ENCODE measurements at regions not wholly inside any gene's neighbourhood (a gene's known extent, or its start where the extent isn't known, plus 50 kb on each side); places are given as distances from the start of the nearest gene placed in this dataset.

DNA sequence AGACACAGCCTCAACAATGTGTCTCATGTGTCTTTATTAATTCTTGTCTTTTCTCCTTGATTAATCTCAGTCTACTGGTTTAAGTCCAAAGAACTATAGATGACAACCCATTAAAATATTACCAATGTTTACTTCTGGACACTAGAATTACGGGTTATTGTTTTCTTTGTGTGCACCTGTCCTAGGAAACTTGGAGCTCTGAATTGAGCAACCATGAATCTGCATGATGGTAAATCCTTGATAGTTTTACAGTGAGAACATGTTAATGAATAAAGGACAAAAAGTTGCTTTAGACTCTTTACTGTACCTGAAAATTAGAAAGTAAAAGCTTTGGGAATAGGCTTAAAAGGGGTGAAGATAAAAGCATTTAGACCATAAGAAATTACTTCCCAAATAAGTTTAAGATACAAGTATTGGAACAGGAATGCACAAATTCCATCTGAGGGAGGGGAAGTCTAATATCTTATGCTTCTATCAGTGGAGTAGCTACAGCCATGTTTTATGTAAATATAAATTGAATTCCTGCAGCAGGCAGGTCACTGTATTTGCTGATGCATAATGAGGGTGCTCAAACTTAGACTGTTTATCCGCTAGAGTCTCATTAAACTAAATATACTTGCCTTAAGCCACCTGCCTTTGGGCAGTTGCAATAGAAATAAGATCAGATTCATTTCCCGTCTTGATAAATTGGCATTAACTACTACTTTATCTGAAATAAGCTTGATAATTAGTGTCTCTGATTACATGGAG, 603.7 kb upstream of the GCFC2 start:
- DNase-seq = no peak
- H3K9me3 ChIP-seq (ENCODE audit: control insufficient read depth, low read length) = peaks cover 25% of the 10 kb centered on the region
- Mint-ChIP-seq H3K27me3 (ENCODE audit: insufficient read depth) (no peaks in the 10 kb centered on the region), H3K4me3 (no peak overlapping the region), H3K4me1 (peaks cover 24% of the 10 kb centered on the region), H3K36me3 (ENCODE audit: low read depth) (no peaks in the 10 kb centered on the region), H3K27ac (no peak overlapping the region), H3K9me3 (peaks cover 11% of the 10 kb centered on the region)
- WGBS, 2 experiments (ENCODE audit: insufficient coverage in 1 of 2, insufficient read length in 1 of 2) = 48 to 100% methylated on average over 1 to 2 of the region's 3 CpGs
- H3K9ac ChIP-seq (ENCODE audit: extremely low read depth, low read length, poor library complexity, severe bottlenecking) = no peak overlapping the region
- no peaks in the 10 kb centered on the region for H3K36me3 ChIP-seq (ENCODE audit: control insufficient read depth, insufficient read depth, low read length)
- no peaks in the 10 kb centered on the region for H3K27me3 ChIP-seq (ENCODE audit: control insufficient read depth, insufficient read depth, low read length, poor library complexity, severe bottlenecking)
- H3K27ac ChIP-seq (ENCODE audit: low read depth, low read length) = no peak overlapping the region
- no peak overlapping the region for H3K4me3 ChIP-seq (ENCODE audit: low read length)
- TF ChIP-seq, protein P1, sequence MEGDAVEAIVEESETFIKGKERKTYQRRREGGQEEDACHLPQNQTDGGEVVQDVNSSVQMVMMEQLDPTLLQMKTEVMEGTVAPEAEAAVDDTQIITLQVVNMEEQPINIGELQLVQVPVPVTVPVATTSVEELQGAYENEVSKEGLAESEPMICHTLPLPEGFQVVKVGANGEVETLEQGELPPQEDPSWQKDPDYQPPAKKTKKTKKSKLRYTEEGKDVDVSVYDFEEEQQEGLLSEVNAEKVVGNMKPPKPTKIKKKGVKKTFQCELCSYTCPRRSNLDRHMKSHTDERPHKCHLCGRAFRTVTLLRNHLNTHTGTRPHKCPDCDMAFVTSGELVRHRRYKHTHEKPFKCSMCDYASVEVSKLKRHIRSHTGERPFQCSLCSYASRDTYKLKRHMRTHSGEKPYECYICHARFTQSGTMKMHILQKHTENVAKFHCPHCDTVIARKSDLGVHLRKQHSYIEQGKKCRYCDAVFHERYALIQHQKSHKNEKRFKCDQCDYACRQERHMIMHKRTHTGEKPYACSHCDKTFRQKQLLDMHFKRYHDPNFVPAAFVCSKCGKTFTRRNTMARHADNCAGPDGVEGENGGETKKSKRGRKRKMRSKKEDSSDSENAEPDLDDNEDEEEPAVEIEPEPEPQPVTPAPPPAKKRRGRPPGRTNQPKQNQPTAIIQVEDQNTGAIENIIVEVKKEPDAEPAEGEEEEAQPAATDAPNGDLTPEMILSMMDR (conservative IDR thresholded peaks at IDR 0.05) = no peak
- H3K4me1 ChIP-seq (ENCODE audit: control insufficient read depth, insufficient read depth, low read length) = no peaks in the 10 kb centered on the region

DNA sequence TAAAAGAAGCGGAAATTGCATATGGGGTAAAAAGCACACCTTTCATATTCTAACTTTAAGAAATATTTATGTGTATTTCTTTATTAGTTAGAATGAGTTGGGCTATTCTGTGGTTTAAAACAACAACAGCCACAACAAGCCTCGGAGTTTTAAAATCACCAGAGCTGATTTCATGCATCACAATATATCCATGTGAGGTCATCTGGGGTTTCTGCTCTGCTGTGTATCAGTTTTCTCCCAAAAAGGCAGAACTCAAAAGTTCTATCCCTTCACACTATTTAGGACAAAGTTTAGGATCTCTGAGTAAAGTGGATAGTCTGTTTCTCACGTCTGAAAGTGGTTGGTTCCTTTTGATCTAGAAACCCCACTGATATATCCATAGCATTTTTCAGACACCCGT, 601.5 kb upstream of the GCFC2 start:
- no peaks in the 10 kb centered on the region for H3K36me3 ChIP-seq (ENCODE audit: control insufficient read depth, insufficient read depth, low read length)
- 59 to 86% methylated on average over 2 to 3 of the region's 4 CpGs for WGBS, 2 experiments (ENCODE audit: insufficient coverage in 1 of 2, insufficient read length in 1 of 2)
- H3K4me3 Mint-ChIP-seq = no peak overlapping the region
- no peak for DNase-seq
- peaks cover 25% of the 10 kb centered on the region for H3K9me3 ChIP-seq (ENCODE audit: control insufficient read depth, low read length)
- H3K27me3 Mint-ChIP-seq (ENCODE audit: insufficient read depth) = no peaks in the 10 kb centered on the region
- no peak overlapping the region for H3K4me3 ChIP-seq (ENCODE audit: low read length)
- TF ChIP-seq, protein P1 (conservative IDR thresholded peaks at IDR 0.05) = no peak
- H3K36me3 Mint-ChIP-seq (ENCODE audit: low read depth) = no peaks in the 10 kb centered on the region
- H3K4me1 Mint-ChIP-seq = peaks cover 28% of the 10 kb centered on the region
- no peaks in the 10 kb centered on the region for H3K27me3 ChIP-seq (ENCODE audit: control insufficient read depth, insufficient read depth, low read length, poor library complexity, severe bottlenecking)
- H3K9me3 Mint-ChIP-seq = peaks cover 11% of the 10 kb centered on the region
- H3K4me1 ChIP-seq (ENCODE audit: control insufficient read depth, insufficient read depth, low read length) = no peaks in the 10 kb centered on the region
- no peak overlapping the region for H3K27ac Mint-ChIP-seq
- no peak overlapping the region for H3K9ac ChIP-seq (ENCODE audit: extremely low read depth, low read length, poor library complexity, severe bottlenecking)
- H3K27ac ChIP-seq (ENCODE audit: low read depth, low read length) = no peak overlapping the region

DNA sequence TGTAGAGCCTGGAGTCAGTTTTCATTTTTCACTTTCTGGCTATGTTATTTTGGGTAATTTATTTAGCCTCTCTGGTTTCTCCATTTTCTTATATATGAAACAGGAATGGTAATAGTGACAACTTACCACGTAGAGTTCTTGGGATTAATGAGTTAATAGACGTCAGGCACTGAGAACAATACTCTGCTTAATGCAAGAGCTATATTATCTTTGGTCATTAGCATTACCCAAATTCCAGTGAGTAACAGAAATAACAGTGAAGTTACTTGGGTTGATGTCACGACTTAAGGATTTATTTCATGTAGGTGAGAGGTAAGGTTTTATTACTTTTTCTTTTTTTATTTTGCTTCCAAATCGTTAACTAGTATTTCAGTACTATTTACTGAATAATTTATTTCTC, 601.0 kb upstream of the GCFC2 start:
- Mint-ChIP-seq H3K9me3 (peaks cover 11% of the 10 kb centered on the region), H3K27me3 (ENCODE audit: insufficient read depth) (no peaks in the 10 kb centered on the region), H3K4me3 (no peak overlapping the region), H3K36me3 (ENCODE audit: low read depth) (no peaks in the 10 kb centered on the region), H3K27ac (no peak overlapping the region), H3K4me1 (peaks cover 24% of the 10 kb centered on the region)
- Histone ChIP-seq H3K27ac (ENCODE audit: low read depth, low read length) (no peak overlapping the region), H3K4me3 (ENCODE audit: low read length) (peak overlapping the region; percentile 59), H3K9me3 (ENCODE audit: control insufficient read depth, low read length) (peaks cover 25% of the 10 kb centered on the region), H3K36me3 (ENCODE audit: control insufficient read depth, insufficient read depth, low read length) (no peaks in the 10 kb centered on the region), H3K9ac (ENCODE audit: extremely low read depth, low read length, poor library complexity, severe bottlenecking) (no peak overlapping the region), H3K27me3 (ENCODE audit: control insufficient read depth, insufficient read depth, low read length, poor library complexity, severe bottlenecking) (no peaks in the 10 kb centered on the region), H3K4me1 (ENCODE audit: control insufficient read depth, insufficient read depth, low read length) (no peaks in the 10 kb centered on the region)
- WGBS, 2 experiments (ENCODE audit: insufficient coverage in 1 of 2, insufficient read length in 1 of 2) = 48 to 68% methylated on average over 2 to 3 of the region's 4 CpGs
- no peak for DNase-seq
- TF ChIP-seq, protein P1 (conservative IDR thresholded peaks at IDR 0.05) = no peak
